PFSK-1 (cell line): ENCODE measurements at regions not wholly inside any gene's neighbourhood (a gene's known extent, or its start where the extent isn't known, plus 50 kb on each side); places are given as distances from the start of the nearest gene placed in this dataset.

Experiments
- POLR2AphosphoS5 ChIP-seq: IDR thresholded peaks from 2 replicates; pipeline ENCODE4 v1.6.1; 2012; ENCODE audit warnings: low read depth, mild to moderate bottlenecking, control low read depth, low read length, moderate library complexity
- SIN3A ChIP-seq: IDR thresholded peaks from 2 replicates; pipeline ENCODE4 v1.6.1; 2012; ENCODE audit warnings: mild to moderate bottlenecking, low read length, moderate library complexity, borderline replicate concordance; ENCODE audit not compliant: insufficient read depth
- TAF1 ChIP-seq: IDR thresholded peaks from 2 replicates; pipeline ENCODE4 v1.6.1; 2012; ENCODE audit warnings: low read length, control low read depth, borderline replicate concordance; ENCODE audit not compliant: insufficient read depth
- TF ChIP-seq, protein P1 (sequence below), 2 experiments: IDR thresholded peaks; 2 replicates each; pipeline versions ENCODE4 v1.6.1 to v1.8.0; 2011 to 2012; ENCODE audit warnings: low read depth in 2 of 2, low read length in 2 of 2, control low read depth in 1 of 2, inconsistent platforms in 1 of 2, mild to moderate bottlenecking in 1 of 2, moderate library complexity in 1 of 2; ENCODE audit not compliant: insufficient read depth in 1 of 2

DNA sequence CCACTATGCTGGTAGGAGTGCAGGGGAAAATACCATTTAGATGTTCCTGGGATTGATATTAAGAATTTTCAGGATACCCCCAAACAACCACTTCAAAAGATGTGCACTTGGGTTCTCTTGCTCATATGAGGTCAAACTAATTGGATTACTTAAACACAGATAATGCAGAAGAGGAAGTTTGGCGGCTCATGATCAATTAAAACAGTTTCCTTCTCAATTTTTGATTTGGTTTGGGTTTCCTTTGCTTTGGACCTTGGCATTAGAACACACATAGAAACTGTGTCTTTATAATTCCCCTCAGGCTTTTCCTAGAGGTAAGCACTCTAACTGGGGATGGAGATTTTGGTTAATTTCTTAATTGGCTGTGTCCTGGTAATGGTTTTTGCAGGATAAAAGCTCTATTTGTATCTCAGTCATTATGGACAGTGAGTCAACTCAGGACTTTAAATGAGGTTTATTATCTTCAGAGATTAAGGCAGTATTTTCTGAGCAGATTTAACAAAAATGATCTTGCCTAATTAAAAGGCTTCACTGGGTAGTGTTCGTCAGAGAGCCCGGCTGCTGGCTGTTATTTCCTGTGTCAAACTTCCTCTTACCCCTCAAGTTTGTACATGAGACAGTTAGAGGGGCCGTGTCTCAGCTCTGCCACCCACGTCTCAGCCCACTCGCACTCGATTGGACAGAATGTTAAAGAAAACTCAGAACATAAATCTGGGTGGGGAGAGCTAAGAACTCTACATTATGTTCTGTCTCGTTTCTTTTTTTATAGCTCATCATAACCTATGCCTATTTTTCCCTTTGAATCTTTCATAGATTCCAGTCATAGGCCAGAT lies 50.3 kb upstream of the PREP start:
- TF ChIP-seq POLR2AphosphoS5 (no peak), TAF1 (no peak), SIN3A (no peak)
- TF ChIP-seq, protein P1, sequence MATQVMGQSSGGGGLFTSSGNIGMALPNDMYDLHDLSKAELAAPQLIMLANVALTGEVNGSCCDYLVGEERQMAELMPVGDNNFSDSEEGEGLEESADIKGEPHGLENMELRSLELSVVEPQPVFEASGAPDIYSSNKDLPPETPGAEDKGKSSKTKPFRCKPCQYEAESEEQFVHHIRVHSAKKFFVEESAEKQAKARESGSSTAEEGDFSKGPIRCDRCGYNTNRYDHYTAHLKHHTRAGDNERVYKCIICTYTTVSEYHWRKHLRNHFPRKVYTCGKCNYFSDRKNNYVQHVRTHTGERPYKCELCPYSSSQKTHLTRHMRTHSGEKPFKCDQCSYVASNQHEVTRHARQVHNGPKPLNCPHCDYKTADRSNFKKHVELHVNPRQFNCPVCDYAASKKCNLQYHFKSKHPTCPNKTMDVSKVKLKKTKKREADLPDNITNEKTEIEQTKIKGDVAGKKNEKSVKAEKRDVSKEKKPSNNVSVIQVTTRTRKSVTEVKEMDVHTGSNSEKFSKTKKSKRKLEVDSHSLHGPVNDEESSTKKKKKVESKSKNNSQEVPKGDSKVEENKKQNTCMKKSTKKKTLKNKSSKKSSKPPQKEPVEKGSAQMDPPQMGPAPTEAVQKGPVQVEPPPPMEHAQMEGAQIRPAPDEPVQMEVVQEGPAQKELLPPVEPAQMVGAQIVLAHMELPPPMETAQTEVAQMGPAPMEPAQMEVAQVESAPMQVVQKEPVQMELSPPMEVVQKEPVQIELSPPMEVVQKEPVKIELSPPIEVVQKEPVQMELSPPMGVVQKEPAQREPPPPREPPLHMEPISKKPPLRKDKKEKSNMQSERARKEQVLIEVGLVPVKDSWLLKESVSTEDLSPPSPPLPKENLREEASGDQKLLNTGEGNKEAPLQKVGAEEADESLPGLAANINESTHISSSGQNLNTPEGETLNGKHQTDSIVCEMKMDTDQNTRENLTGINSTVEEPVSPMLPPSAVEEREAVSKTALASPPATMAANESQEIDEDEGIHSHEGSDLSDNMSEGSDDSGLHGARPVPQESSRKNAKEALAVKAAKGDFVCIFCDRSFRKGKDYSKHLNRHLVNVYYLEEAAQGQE (IDR thresholded peaks at IDR 0.05; ENCODE audit: insufficient read depth in 1 of 2, low read depth in 2 of 2, low read length in 2 of 2) = no peak
